Stomach (tissue), 8 donors: ENCODE measurements at regions not wholly inside any gene's neighbourhood (a gene's known extent, or its start where the extent isn't known, plus 50 kb on each side); places are given as distances from the start of the nearest gene placed in this dataset.
"Not testable (repeated sequence)": the region's sequence is repeated elsewhere in the genome, so short reads cannot be mapped to it uniquely, and the experiment has no call there.

Experiments
- DNase-seq, 2 donors: peaks; one replicate each; pipeline versions ENCODE4 v3.0.0 to v3.0.0-alpha.2; 2013 to 2019
- H3K27ac ChIP-seq, 5 donors: fragments of 200-600 bp in 4 of 5; sonication (generic) in 4 of 5; one replicate each; pipeline ENCODE4 v1.5.1; 2013 to 2019; ENCODE audit warnings: mild to moderate bottlenecking in 1 of 5, moderate library complexity in 1 of 5
- H3K27me3 ChIP-seq, 3 donors: fragments of 200-600 bp; sonication (generic); one replicate each; pipeline ENCODE4 v1.5.1; 2017 to 2019; ENCODE audit warnings: mixed run types in 1 of 3
- H3K36me3 ChIP-seq, 4 donors: fragments of 200-600 bp; sonication (generic); 1 replicate in 3 of 4; 2 replicates in 1 of 4; pipeline ENCODE4 v1.5.1; 2016 to 2019
- H3K4me1 ChIP-seq, 4 donors: fragments of 200-600 bp; sonication (generic); one replicate each; pipeline ENCODE4 v1.5.1; 2016 to 2019
- H3K4me3 ChIP-seq, 4 donors: fragments of 200-600 bp; sonication (generic) in 3 of 4; one replicate each; pipeline ENCODE4 v1.5.1; 2016 to 2019; ENCODE audit warnings: mild to moderate bottlenecking in 1 of 4
- H3K9me3 ChIP-seq, 4 donors: fragments of 200-600 bp; sonication (generic); one replicate each; pipeline ENCODE4 v1.5.1; 2016 to 2019
- EP300 ChIP-seq: sonication (generic); formaldehyde crosslinking; IDR thresholded peaks from one replicate; pipeline ENCODE4 v1.6.1; 2017; ENCODE audit warnings: antibody characterized with exemption
- POLR2A ChIP-seq, 4 donors: fragments of 450-650 bp; IDR thresholded peaks; one replicate each; pipeline ENCODE4 v1.6.1; 2016; ENCODE audit warnings: antibody characterized with exemption in 4 of 4, control low read depth in 2 of 4, mild to moderate bottlenecking in 1 of 4, moderate library complexity in 1 of 4
- POLR2AphosphoS5 ChIP-seq, 3 donors: sonication (generic); formaldehyde crosslinking; IDR thresholded peaks; one replicate each; pipeline ENCODE4 v1.6.1; 2016; ENCODE audit warnings: antibody characterized with exemption in 3 of 3
- WGBS, 5 donors: extraction: QIAGEN DNeasy Blood & Tissue Kit in 3 of 5; methylation state at CpG; one replicate each; pipeline versions ENCODE4 v1.1.5 to v1.1.7; 2013 to 2018; 5-methylcytosine and 5-hydroxymethylcytosine counted together
- intact Hi-C: fragments of 100-400 bp; cut with DNase I; formaldehyde crosslinking; loops from one replicate; pipeline ENCODE4 v1.15.1; 2023; ENCODE audit warnings: low total_unique reads
- TF ChIP-seq, protein P1 (sequence below), 7 experiments: fragments of 450-650 bp in 4 of 7; fragments of 200-600 bp in 3 of 7; sonication (generic) in 3 of 7; IDR thresholded peaks; one replicate each; pipeline ENCODE4 v1.5.1; 2016 to 2019; ENCODE audit warnings: antibody characterized with exemption in 7 of 7, control low read depth in 2 of 7, mild to moderate bottlenecking in 1 of 7
- donor health status: healthy with polysubstance abuse.
- donor health status: Bipolar disorder and iron deficiency.
- donor health status: healthy.

- intact Hi-C loops, H3K9me3 ChIP-seq, H3K4me3 ChIP-seq, H3K36me3 ChIP-seq, H3K4me1 ChIP-seq, H3K27ac ChIP-seq, DNase-seq, H3K27me3 ChIP-seq: not testable (repeated sequence)
- WGBS, 5 donors: no CpG with 5 or more reads among the region's 2 CpGs
Observed at GRCh38 chrX:63142588-63142987, 208.5 kb downstream of the SPIN4 start.

- no CpG with 5 or more reads among the region's 2 CpGs for WGBS, 5 donors
Observed at GRCh38 chrX:63135859-63136258, 215.3 kb downstream of the SPIN4 start.

DNA sequence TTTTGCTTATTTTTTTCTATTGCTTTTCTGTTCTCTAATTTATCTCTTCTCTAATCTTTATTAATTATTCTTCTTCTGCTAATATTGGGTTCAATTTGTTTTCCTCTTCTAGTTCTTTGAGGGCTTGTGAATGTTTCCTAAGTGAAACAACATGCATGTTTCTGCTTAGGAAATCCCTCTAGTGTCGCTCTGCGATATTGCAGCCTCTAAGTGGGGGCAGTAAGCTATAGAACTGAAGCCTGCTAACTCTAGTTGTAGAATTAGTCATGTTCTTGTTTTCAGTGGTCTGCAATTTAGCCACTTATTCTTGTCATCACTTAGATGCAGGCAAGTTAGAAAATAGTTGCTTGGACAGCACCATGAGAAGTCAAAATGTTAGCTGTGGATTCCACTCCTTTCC, 222.6 kb downstream of the SPIN4 start:
- peaks cover 0 to 1% (median 0%) of the 10 kb centered on the region in 4 donors for H3K9me3 ChIP-seq
- H3K27me3 ChIP-seq: no peaks in the 10 kb centered on the region
- H3K36me3 ChIP-seq: no peaks in the 10 kb centered on the region
- intact Hi-C loops: no loop called here
- no peak overlapping the region for H3K27ac ChIP-seq
- no peak overlapping the region for H3K4me3 ChIP-seq
- TF ChIP-seq POLR2AphosphoS5 (IDR thresholded peaks at IDR 0.05) (no peak), POLR2A (IDR thresholded peaks at IDR 0.05) (no peak)
- TF ChIP-seq, protein P1, sequence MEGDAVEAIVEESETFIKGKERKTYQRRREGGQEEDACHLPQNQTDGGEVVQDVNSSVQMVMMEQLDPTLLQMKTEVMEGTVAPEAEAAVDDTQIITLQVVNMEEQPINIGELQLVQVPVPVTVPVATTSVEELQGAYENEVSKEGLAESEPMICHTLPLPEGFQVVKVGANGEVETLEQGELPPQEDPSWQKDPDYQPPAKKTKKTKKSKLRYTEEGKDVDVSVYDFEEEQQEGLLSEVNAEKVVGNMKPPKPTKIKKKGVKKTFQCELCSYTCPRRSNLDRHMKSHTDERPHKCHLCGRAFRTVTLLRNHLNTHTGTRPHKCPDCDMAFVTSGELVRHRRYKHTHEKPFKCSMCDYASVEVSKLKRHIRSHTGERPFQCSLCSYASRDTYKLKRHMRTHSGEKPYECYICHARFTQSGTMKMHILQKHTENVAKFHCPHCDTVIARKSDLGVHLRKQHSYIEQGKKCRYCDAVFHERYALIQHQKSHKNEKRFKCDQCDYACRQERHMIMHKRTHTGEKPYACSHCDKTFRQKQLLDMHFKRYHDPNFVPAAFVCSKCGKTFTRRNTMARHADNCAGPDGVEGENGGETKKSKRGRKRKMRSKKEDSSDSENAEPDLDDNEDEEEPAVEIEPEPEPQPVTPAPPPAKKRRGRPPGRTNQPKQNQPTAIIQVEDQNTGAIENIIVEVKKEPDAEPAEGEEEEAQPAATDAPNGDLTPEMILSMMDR (IDR thresholded peaks at IDR 0.05): peak in 4 of 7 experiments; percentile 24 to 45 (median 31)
- 0 to 15% (median 1%) methylated on average over 2 of the region's 2 CpGs for WGBS, 5 donors
- H3K4me1 ChIP-seq: no peaks in the 10 kb centered on the region
- DNase-seq: peak in 1 of 2 donors; percentile 2

More at GRCh38 chrX:63135859-63136258, 215.3 kb downstream of the SPIN4 start:
- H3K27ac ChIP-seq, H3K4me1 ChIP-seq, H3K4me3 ChIP-seq, intact Hi-C loops, DNase-seq, H3K36me3 ChIP-seq, H3K9me3 ChIP-seq, H3K27me3 ChIP-seq: not testable (repeated sequence)

GRCh38 chrX:63115196-63115595, 235.9 kb downstream of the SPIN4 start:
- no peak for DNase-seq
- Histone ChIP-seq H3K27ac (no peak overlapping the region), H3K9me3 (peaks cover 0 to 10% (median 2%) of the 10 kb centered on the region in 4 donors), H3K36me3 (no peaks in the 10 kb centered on the region), H3K4me3 (no peak overlapping the region), H3K4me1 (no peaks in the 10 kb centered on the region), H3K27me3 (no peaks in the 10 kb centered on the region)
- intact Hi-C loops: no loop called here
- WGBS, 5 donors: 3 to 23% (median 8%) methylated on average over 1 of the region's 1 CpG
- TF ChIP-seq EP300: no peak

DNA sequence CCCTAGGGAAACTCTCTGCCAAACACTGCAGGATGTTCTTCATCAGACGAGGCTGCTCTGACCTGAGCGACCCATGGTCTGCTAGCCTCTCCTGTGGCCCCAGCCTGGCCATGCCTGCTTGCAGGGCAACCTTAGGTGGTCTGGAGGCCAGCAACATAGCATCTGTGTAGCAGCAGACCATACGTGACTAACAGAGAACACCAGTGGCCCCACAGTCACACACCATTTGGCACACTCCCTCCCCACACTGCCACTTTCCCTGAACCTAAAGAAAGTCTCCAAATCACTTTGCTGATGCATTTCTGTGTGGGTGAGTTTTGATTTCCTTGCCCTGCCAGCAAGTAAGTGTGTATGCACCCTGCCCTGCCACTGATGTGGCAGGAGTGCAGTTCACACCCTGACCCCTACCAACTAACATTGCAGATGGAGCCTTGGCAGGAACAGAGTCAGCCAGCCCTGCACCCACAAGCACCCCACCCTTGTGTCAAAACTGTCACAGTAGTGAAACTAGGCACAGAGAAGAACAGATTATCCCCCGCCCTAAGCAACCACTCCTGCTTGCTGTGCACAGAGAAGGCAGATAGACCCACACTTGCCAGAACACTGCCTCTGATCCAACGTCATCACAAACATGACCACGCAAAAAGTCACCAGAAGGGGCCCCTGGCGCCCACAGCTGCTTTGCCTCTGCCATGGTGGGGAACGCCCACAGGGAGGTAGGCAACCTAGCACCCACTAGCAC, 249.1 kb downstream of the SPIN4 start:
- Histone ChIP-seq H3K27ac (no peak overlapping the region), H3K4me1 (no peaks in the 10 kb centered on the region), H3K36me3 (no peaks in the 10 kb centered on the region), H3K9me3 (peaks cover 0 to 31% (median 10%) of the 10 kb centered on the region in 4 donors), H3K27me3 (no peaks in the 10 kb centered on the region), H3K4me3 (no peak overlapping the region)
- no peak for DNase-seq
- no peak for TF ChIP-seq POLR2A (IDR thresholded peaks at IDR 0.05)
- TF ChIP-seq, protein P1 (IDR thresholded peaks at IDR 0.05): no peak
- no peak for TF ChIP-seq EP300
- TF ChIP-seq POLR2AphosphoS5 (IDR thresholded peaks at IDR 0.05): no peak
- WGBS, 5 donors: 57 to 76% (median 70%) methylated on average over 2 to 8 of the region's 8 CpGs
- intact Hi-C loops: no loop called here

GRCh38 chrX:63058204-63058603, 292.9 kb downstream of the SPIN4 start:
- DNase-seq: no peak
- TF ChIP-seq EP300 (no peak), POLR2A (IDR thresholded peaks at IDR 0.05) (no peak), POLR2AphosphoS5 (IDR thresholded peaks at IDR 0.05) (no peak)
- TF ChIP-seq, protein P1 (IDR thresholded peaks at IDR 0.05): no peak
- Histone ChIP-seq H3K27me3 (peaks cover 0 to 6% (median 0%) of the 10 kb centered on the region in 3 donors), H3K27ac (no peak overlapping the region), H3K4me1 (no peaks in the 10 kb centered on the region), H3K36me3 (no peaks in the 10 kb centered on the region), H3K9me3 (peaks cover 0 to 21% (median 4%) of the 10 kb centered on the region in 4 donors), H3K4me3 (no peak overlapping the region)
- WGBS, 5 donors: 15 to 22% (median 17%) methylated on average over 2 of the region's 2 CpGs
- intact Hi-C loops: no loop called here
